SK-N-SH (cell line): ENCODE measurements at regions not wholly inside any gene's neighbourhood (a gene's known extent, or its start where the extent isn't known, plus 50 kb on each side); places are given as distances from the start of the nearest gene placed in this dataset.
"Not testable (repeated sequence)": the region's sequence is repeated elsewhere in the genome, so short reads cannot be mapped to it uniquely, and the experiment has no call there.

Source experiments
- CTCF ChIA-PET: fragments of 300-600, 350-600 bp; formaldehyde crosslinking; extraction: SDS; loops from one replicate; lab custom pipeline; 2021; lab: Yijun Ruan, JAX
- POLR2A ChIA-PET: fragments of 350-600 bp; sonication (Branson Sonifier 250); formaldehyde crosslinking; extraction: SDS; loops from one replicate; lab custom pipeline; 2020; ENCODE audit warnings: antibody characterized with exemption, inconsistent platforms; lab: Yijun Ruan, JAX
- DNase-seq: peaks from one replicate; pipeline ENCODE4 v3.0.0; 2012
- H2AFZ ChIP-seq: fragments of 200-600 bp; sonication (generic); 2 replicates; pipeline ENCODE4 v1.8.1; 2016; ENCODE audit warnings: antibody characterized with exemption, mild to moderate bottlenecking, low read depth
- H3F3A ChIP-seq: fragments of 200-600 bp; sonication (generic); replicated peaks from 2 replicates; pipeline ENCODE3; 2016; ENCODE audit warnings: antibody characterized with exemption, mild to moderate bottlenecking; ENCODE audit not compliant: insufficient read depth
- H3K27ac ChIP-seq, 2 experiments: fragments of 200-500 bp in 1 of 2; fragments of 200-600 bp in 1 of 2; sonication (Bioruptor generic) in 1 of 2; sonication (generic), shearing (Covaris generic) in 1 of 2; 2 replicates each; pipeline versions ENCODE4 v1.5.1 to v1.6.1; 2014 to 2016; ENCODE audit warnings: low read depth in 2 of 2, inconsistent platforms in 1 of 2, low read length in 1 of 2, mild to moderate bottlenecking in 1 of 2, mixed read lengths in 1 of 2
- H3K27me3 ChIP-seq: fragments of 200-600 bp; sonication (generic), shearing (Covaris generic); 2 replicates; pipeline ENCODE4 v1.6.1; 2016; ENCODE audit warnings: mixed run types; ENCODE audit not compliant: insufficient read depth
- H3K36me3 ChIP-seq, 2 experiments: fragments of 200-500 bp in 1 of 2; fragments of 200-600 bp in 1 of 2; sonication (Bioruptor generic) in 1 of 2; sonication (generic) in 1 of 2; replicated peaks in 1 of 2; 2 replicates each; pipeline versions ENCODE3 to v1.5.1; 2014 to 2016; ENCODE audit warnings: low read length in 1 of 2, mild to moderate bottlenecking in 1 of 2; ENCODE audit not compliant: insufficient read depth in 2 of 2, control insufficient read depth in 1 of 2
- H3K4me1 ChIP-seq, 2 experiments: fragments of 200-500 bp in 1 of 2; fragments of 200-600 bp in 1 of 2; sonication (Bioruptor generic) in 1 of 2; sonication (generic), shearing (Covaris generic) in 1 of 2; 2 replicates each; pipeline versions ENCODE4 v1.5.1 to v1.6.1; 2014 to 2016; ENCODE audit warnings: low read depth in 1 of 2, low read length in 1 of 2, mixed run types in 1 of 2; ENCODE audit not compliant: insufficient read depth in 2 of 2, control insufficient read depth in 1 of 2
- H3K4me2 ChIP-seq: fragments of 200-600 bp; sonication (generic), shearing (Covaris generic); 2 replicates; pipeline ENCODE4 v1.6.1; 2017; ENCODE audit warnings: mixed run types
- H3K4me3 ChIP-seq, 2 experiments: fragments of 200-500 bp in 1 of 2; fragments of 200-600 bp in 1 of 2; sonication (Bioruptor generic) in 1 of 2; sonication (generic), shearing (Covaris generic) in 1 of 2; 2 replicates each; pipeline versions ENCODE4 v1.5.1 to v1.8.1; 2014 to 2016; ENCODE audit warnings: low read depth in 2 of 2, inconsistent platforms in 1 of 2, low read length in 1 of 2, mild to moderate bottlenecking in 1 of 2, mixed read lengths in 1 of 2, moderate library complexity in 1 of 2
- H3K79me2 ChIP-seq: fragments of 200-600 bp; sonication (generic); 2 replicates; pipeline ENCODE4 v1.8.1; 2017; ENCODE audit warnings: mild to moderate bottlenecking; ENCODE audit not compliant: insufficient read depth
- H3K9ac ChIP-seq: fragments of 200-600 bp; sonication (generic); 2 replicates; pipeline ENCODE4 v1.6.1; 2017; ENCODE audit warnings: mixed run types
- H3K9me2 ChIP-seq: fragments of 200-600 bp; sonication (generic); 2 replicates; pipeline ENCODE4 v1.6.1; 2017; ENCODE audit warnings: mixed run types
- H3K9me3 ChIP-seq: fragments of 200-600 bp; sonication (generic); 2 replicates; pipeline ENCODE4 v1.6.1; 2017; ENCODE audit warnings: mixed run types, mild to moderate bottlenecking, moderate library complexity
- H4K20me1 ChIP-seq: fragments of 200-600 bp; sonication (generic); 2 replicates; pipeline ENCODE4 v1.6.1; 2017; ENCODE audit warnings: mild to moderate bottlenecking, mixed run types; ENCODE audit not compliant: insufficient read depth
- CTCF ChIP-seq: fragments of 200-600 bp; sonication (generic); IDR thresholded peaks from 2 replicates; pipeline ENCODE4 v1.6.1; 2017; ENCODE audit warnings: antibody characterized with exemption, mild to moderate bottlenecking, moderate library complexity
- EZH2phosphoT487 ChIP-seq: fragments of 200-600 bp; sonication (generic); IDR thresholded peaks from 2 replicates; pipeline ENCODE4 v1.6.1; 2017; ENCODE audit warnings: low read depth, mixed run types, mild to moderate bottlenecking, antibody characterized with exemption, moderate library complexity, borderline replicate concordance
- FOSL2 ChIP-seq: IDR thresholded peaks from 2 replicates; pipeline ENCODE4 v1.4.0; 2012; ENCODE audit warnings: low read depth, mild to moderate bottlenecking, moderate library complexity, borderline replicate concordance
- FOXM1 ChIP-seq: IDR thresholded peaks from 2 replicates; pipeline ENCODE4 v1.4.0; 2012; ENCODE audit warnings: low read depth, mild to moderate bottlenecking
- GABPA ChIP-seq: IDR thresholded peaks from 2 replicates; pipeline ENCODE4 v1.4.0; 2012; ENCODE audit warnings: low read depth, mild to moderate bottlenecking
- GATA2 ChIP-seq: sonication (generic); formaldehyde crosslinking; IDR thresholded peaks from 2 replicates; pipeline ENCODE4 v1.5.0; 2020; ENCODE audit warnings: mild to moderate bottlenecking, missing genetic modification reagents
- MEF2A ChIP-seq: IDR thresholded peaks from 2 replicates; pipeline ENCODE4 v1.4.0; 2012; ENCODE audit warnings: low read depth, borderline replicate concordance
- NFIC ChIP-seq: IDR thresholded peaks from 2 replicates; pipeline ENCODE4 v1.4.0; 2012; ENCODE audit warnings: borderline replicate concordance
- NRF1 ChIP-seq: IDR thresholded peaks from 2 replicates; pipeline ENCODE4 v1.6.1; 2012; ENCODE audit warnings: low read depth, mild to moderate bottlenecking, low read length
- POLR2AphosphoS5 ChIP-seq: IDR thresholded peaks from 2 replicates; pipeline ENCODE4 v1.6.1; 2012; ENCODE audit warnings: low read depth, low read length
- REST ChIP-seq: IDR thresholded peaks from 2 replicates; pipeline ENCODE4 v1.6.1; 2012; ENCODE audit warnings: mild to moderate bottlenecking, low read depth, low read length, moderate library complexity
- RXRA ChIP-seq: IDR thresholded peaks from 2 replicates; pipeline ENCODE4 v1.4.0; 2012; ENCODE audit warnings: low read depth, mild to moderate bottlenecking, borderline replicate concordance
- SMC3 ChIP-seq: IDR thresholded peaks from 2 replicates; pipeline ENCODE4 v1.6.1; 2012; ENCODE audit warnings: low read depth, low read length, improper control_type of control experiment
- TCF12 ChIP-seq: IDR thresholded peaks from 2 replicates; pipeline ENCODE4 v1.4.0; 2012
- TEAD4 ChIP-seq: IDR thresholded peaks from 2 replicates; pipeline ENCODE4 v1.4.0; 2012; ENCODE audit warnings: mild to moderate bottlenecking, borderline replicate concordance; ENCODE audit not compliant: insufficient read depth
- USF1 ChIP-seq: IDR thresholded peaks from 2 replicates; pipeline ENCODE4 v1.4.0; 2012; ENCODE audit warnings: low read depth, borderline replicate concordance
- whole genome bisulfite sequencing: methylation state at CpG from one replicate; pipeline ENCODE4 v1.1.6; 2017; ENCODE audit warnings: low lambda C conversion rate; 5-methylcytosine and 5-hydroxymethylcytosine counted together

GRCh38 chrX:108914791-108915190, 178.4 kb upstream of the IRS4 start:
- Histone ChIP-seq H4K20me1 (no peaks in the 10 kb centered on the region), H3K4me2 (no peak overlapping the region), H3K9me2 (no peaks in the 10 kb centered on the region), H3K36me3 (no peaks in the 10 kb centered on the region), H3K27me3 (no peaks in the 10 kb centered on the region), H3K79me2 (no peaks in the 10 kb centered on the region), H3K9ac (no peak overlapping the region), H3K27ac (no peak overlapping the region), H3K4me1 (no peaks in the 10 kb centered on the region), H3K4me3 (no peak overlapping the region), H3F3A (no peaks in the 10 kb centered on the region), H3K9me3 (no peaks in the 10 kb centered on the region), H2AFZ (no peak overlapping the region)
- ChIA-PET POLR2A (no interaction called here), CTCF (interaction anchor here (0.6 kb wide), 1 partner anchor 23 kb away, joined by 3 read pairs; no protein-coding TSS in a partner anchor)
- TF ChIP-seq NRF1 (no peak), RXRA (no peak), CTCF (no peak), FOXM1 (no peak), NFIC (no peak), TCF12 (no peak), MEF2A (no peak), POLR2AphosphoS5 (no peak)
- DNase-seq, result no peak

GRCh38 chrX:108903831-108904230, 167.5 kb upstream of the IRS4 start:
- POLR2A ChIA-PET, H3K27me3 ChIP-seq, CTCF ChIA-PET, H3K4me2 ChIP-seq, H3K9me3 ChIP-seq, H2AFZ ChIP-seq, H3K27ac ChIP-seq, H3K4me3 ChIP-seq, H3K79me2 ChIP-seq, H3F3A ChIP-seq, H4K20me1 ChIP-seq, H3K4me1 ChIP-seq, H3K36me3 ChIP-seq, DNase-seq, H3K9me2 ChIP-seq, H3K9ac ChIP-seq: not testable (repeated sequence)
- 0% methylated on average over 5 of the region's 5 CpGs for WGBS

- Histone ChIP-seq H3K4me3 (no peak overlapping the region), H3K9me3 (no peaks in the 10 kb centered on the region; the same call in 1 of the 2 replicates), H3F3A (no peaks in the 10 kb centered on the region), H3K27ac (no peak overlapping the region), H3K79me2 (no peaks in the 10 kb centered on the region), H3K9ac (no peak overlapping the region), H3K4me1 (no peaks in the 10 kb centered on the region), H3K36me3 (no peaks in the 10 kb centered on the region), H2AFZ (no peak overlapping the region), H3K9me2 (no peaks in the 10 kb centered on the region), H3K27me3 (no peaks in the 10 kb centered on the region), H4K20me1 (no peaks in the 10 kb centered on the region), H3K4me2 (no peak overlapping the region)
- no peak for DNase-seq
- ChIA-PET CTCF (no interaction called here), POLR2A (no interaction called here)
- WGBS, result 3% methylated on average over 1 of the region's 1 CpG
- TF ChIP-seq FOSL2 (no peak), GATA2 (CRISPR knock-in tag) (no peak), POLR2AphosphoS5 (no peak), USF1 (no peak), TCF12 (no peak), EZH2phosphoT487 (no peak), REST (no peak), FOXM1 (no peak), GABPA (no peak), SMC3 (no peak), TEAD4 (no peak)
Observed at GRCh38 chrX:108900333-108900732, 164.0 kb upstream of the IRS4 start.
